ENCODE measurements at regions not wholly inside any gene's neighbourhood (a gene's known extent, or its start where the extent isn't known, plus 50 kb on each side); places are given as distances from the start of the nearest gene placed in this dataset.
"Not testable (repeated sequence)": the region's sequence is repeated elsewhere in the genome, so short reads cannot be mapped to it uniquely, and the experiment has no call there.

DNA sequence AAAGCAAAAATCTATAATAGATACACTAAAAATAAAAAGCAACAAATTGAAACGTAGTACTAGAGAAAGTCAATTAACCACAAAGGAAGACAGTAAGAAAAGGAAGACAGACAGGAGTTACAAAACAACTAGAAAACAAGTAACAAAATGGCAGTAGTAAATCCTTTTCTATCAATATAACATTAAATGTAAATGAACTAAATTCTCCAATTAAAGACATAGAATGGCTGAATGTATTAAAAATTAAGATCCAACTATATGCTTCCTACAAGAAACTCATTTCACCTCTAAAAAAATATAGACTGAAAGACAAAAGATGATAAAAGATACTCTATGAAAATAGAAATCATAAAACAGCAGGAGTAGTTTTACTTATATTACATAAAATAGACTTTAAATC is 79.1 kb downstream of the CTH start:
- DNase-seq (ENCODE audit: low spot score), result no peak

DNA sequence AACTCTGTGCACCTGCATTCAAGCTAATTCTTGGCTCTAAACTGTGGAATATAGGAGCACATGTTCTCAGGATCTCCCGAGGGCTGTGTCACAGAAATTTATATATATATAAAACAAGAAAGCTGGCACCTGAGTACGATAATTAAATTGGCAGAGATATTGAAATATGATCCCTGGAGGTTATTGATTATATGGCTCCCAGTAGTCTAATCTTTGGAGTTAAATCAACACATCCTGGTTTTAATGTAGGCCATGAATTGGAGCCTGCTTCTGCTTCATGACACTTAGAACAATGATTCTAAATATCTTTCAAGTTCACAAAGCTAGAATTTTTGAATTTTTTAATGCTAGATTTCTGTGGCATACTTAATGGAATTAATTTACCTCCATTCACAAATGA is 84.3 kb downstream of the CTH start:
- no peak for DNase-seq (ENCODE audit: low spot score)

DNA sequence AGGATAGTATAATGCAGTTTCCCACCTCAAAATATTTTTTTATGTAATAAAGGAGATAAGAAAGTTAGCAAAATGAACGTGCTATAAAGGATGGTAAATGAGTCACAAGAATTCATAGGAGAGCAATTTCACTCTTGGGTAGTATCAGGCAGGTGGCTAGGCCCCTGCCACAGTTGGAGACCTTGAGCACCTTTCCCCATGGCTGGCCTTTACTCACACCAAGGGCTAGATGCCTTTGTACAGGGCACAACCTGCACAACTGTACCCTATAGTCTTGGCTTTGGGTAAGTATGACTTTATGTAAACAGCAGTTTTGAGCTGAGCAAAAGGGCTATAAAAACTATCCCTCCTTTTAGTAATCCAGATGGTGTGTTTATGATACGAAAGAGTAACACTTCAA is 85.1 kb downstream of the CTH start:
- no peak for DNase-seq (ENCODE audit: low spot score)

DNA sequence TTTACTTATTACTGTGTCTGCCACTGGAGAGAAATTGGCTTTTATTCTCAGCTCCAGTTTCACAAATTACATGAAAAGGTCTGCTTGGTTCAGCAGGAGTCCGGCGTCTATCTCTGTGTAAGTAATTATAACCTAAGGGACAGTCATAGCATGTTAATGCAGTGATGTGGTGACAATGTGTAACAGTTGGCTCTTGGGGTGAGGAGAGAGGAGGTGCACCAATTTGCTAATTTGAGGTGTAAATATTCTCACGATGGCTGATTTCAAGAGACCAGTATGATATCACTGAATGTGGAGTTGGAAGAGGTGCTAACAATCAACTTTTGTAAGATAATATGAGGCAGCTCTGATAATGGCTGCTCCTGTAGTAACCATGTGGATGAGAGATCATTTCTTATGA is 86.1 kb downstream of the CTH start:
- DNase-seq (ENCODE audit: low spot score), result no peak

DNA sequence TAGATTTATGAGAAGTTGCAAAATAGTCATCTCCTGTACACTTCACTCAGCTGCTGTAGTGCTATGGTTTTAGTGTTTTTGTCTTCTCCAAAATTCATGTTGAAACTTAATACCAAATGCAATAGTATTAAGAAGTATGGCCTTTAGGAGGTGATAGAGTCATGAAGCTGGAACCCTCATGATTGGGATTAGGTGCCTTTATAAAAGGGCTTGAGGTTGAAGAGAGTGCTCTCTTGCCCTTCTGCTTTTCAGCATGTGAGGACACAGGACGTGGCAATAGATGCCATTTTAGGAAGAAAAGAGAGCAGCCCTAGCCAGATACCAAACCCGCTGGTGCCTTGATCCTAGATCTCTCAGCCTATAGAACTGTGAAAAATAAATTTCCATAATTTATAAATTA is 87.6 kb downstream of the CTH start:
- no peak for DNase-seq (ENCODE audit: low spot score)

DNA sequence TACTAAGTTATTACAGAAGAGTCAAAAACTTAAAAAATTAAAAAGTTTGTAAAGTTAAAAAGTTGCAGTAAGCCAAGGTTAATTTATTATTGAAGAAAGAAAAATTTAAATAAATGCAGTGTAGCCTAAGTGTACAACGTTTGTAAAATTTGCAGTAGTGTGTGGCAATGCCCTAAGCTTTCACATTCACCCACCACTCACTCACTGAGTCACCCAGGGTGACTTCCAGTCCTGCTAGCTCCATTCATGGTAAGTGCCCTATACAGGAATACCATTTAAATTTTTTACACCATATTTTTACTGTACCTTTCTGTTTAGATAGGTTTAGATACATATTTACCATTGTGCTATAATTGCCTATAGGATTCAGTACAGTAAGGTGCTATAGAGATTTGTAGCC is 88.6 kb downstream of the CTH start:
- no peak for DNase-seq (ENCODE audit: low spot score)

DNA sequence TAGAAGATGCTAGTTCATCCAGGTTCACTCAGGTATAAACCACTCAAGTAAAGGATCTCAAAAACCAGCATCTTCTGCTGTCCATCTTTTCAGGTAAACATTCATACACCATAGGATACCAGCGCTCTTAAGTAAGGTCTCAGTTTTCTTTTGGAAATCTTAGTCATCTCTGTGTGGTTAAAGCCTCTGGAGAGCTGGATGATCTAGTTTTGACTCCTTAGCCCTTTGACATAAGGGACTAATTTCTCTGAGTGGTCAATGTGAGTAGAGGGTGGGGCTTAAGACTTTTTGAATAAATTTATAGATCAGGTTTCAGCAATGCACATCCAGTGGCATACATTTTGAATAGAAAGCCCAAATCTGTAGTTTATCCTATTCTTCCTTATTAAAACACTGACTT is 92.3 kb downstream of the CTH start:
- DNase-seq (ENCODE audit: low spot score), result no peak

DNA sequence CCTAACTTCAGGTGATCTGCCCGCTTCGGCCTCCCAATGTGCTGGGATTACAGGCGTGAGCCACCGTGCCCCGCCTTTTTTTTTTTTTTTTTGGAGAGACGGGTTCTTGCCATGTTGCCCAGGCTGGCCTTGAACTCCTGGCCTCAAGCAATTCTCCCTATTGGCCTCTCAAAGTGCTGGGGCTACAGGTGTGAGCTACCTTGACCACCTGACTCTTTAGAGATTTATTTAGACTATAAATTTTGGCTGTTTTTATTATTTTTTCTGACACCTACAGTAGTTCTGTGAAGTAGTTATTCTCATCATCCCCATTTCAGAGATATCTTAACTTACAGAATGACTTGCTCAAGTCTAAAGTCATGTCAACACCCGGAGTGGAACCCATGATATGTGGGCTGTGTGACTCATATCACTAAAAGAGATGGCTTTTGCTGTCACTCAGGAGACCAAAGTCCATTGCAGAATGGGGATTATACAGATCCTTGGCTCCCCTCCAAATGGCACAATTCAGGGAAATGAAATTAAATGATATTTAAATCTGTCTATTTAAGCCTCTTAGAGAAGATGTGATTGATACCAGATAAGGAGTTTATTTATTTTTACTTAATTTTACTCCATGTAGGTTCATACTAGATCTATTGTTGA is 93.2 kb downstream of the CTH start:
- peak; percentile 38 for DNase-seq (ENCODE audit: low spot score)

DNA sequence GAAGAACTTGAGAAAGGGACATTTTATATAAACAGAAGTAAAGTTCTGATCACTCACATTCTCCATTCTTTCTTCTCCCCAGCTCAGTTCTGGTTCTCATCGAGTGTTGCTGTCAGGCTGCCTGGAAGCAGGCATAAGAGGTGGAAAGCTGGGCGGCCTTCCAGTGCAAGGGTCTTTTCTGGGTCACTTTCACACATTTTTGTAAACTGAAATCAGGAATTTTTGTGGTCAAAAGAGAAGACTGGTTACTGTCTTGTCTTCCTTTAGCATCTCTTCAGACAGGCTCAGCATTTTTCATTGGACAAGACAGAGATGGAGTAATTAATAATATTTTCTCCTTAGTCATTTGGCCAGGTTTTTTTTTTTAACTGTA is 93.7 kb downstream of the CTH start:
- peak; percentile 33 for DNase-seq (ENCODE audit: low spot score)

DNA sequence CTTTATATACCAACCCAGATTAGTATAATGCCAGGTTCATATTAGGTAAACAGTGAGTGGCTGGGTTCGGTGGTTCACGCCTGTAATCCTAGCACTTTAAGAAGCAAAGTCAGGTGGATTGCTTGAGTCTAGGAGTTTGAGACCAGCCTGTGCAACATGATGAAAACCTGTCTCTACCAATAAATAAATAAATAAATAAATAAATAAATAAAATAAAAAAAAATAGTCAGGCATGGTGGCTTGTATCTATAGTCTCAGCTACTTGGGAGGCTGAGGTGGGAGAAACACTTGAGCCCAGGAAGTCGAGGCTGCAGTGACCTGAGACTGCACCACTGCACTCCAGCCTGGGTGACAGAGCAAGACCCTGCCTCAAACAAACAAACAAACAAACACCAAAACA is 96.9 kb downstream of the CTH start:
- DNase-seq (ENCODE audit: low spot score), result not testable (repeated sequence)

DNA sequence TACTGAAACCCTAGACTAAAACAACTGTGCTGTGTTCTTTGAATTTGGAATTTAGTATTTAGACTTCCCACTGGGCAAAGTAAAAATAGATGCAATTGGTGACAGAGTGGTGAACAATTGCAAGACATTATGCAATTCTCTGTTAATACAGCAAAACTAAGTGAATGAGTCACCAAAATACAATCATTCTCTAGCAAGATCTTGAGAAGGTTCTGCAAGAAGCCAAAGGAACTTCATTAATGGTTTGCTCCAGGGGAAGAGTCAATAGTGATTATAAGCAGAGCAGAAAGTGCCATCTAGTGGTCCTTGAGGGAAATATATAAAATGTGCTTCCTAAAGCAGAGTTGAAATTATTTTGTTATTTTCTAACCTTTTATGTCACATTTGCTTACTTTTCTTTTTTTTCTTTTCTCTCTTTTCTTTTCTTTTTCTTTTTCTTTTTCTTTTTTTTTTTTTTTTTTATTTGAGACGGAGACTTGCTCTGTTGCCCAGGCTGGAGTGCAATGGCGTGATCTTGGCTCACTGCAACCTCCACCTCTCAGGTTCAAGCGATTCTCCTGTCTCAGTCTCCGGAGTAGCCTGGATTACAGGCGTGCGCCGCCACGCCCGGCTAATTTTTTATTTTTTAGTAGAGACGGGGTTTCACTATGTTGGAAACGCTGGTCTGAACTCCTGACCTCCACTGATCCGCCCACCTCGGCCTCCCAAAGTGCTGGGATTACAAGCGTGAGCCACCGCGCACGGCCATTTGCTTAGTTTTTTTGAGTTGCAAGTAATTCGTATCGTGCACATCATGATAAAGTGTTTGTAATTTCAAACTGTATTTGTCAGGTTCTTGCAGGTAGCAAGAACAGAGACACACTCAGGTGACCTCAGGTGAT is 99.2 kb downstream of the CTH start:
- peak; percentile 89 for DNase-seq (ENCODE audit: low spot score)

DNA sequence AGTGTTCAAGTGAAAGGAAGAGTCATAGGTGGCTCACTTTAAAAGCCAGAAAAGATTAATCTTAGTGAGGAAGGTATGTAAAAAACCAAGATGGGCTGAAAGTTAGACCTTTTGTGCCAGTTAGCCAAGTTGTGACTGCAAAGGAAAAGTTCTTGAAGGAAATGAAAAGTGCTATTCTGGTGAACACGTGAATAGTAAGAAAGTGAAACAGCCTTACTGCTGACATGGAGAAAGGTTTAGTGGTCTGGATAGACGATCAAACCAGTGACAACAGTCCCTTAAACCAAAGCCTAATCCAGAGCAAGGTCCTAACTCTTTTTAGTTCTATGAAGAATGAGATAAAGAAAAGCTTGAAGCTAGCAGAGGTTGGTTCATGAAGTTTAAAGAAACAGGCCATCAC is 106.4 kb downstream of the CTH start:
- DNase-seq (ENCODE audit: low spot score), result no peak

DNA sequence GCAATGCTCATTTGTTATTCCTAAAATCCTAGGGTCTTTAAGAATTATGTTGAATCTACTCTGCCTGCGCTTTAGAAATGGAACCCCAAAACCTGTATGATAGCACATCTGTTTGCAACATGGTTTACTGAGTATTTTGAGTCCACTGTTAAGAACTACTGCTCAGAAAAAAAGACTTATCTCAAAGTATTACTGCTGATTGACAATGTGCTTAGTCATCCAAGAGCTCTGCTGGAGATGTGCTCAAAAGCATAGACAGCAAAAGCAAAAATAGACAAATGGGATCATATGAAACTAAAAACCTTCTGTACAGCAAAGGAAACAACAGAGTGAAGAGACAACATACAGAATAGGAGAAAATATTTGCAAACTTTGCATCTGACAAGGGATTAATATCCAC is 107.0 kb downstream of the CTH start:
- no peak for DNase-seq (ENCODE audit: low spot score)

DNA sequence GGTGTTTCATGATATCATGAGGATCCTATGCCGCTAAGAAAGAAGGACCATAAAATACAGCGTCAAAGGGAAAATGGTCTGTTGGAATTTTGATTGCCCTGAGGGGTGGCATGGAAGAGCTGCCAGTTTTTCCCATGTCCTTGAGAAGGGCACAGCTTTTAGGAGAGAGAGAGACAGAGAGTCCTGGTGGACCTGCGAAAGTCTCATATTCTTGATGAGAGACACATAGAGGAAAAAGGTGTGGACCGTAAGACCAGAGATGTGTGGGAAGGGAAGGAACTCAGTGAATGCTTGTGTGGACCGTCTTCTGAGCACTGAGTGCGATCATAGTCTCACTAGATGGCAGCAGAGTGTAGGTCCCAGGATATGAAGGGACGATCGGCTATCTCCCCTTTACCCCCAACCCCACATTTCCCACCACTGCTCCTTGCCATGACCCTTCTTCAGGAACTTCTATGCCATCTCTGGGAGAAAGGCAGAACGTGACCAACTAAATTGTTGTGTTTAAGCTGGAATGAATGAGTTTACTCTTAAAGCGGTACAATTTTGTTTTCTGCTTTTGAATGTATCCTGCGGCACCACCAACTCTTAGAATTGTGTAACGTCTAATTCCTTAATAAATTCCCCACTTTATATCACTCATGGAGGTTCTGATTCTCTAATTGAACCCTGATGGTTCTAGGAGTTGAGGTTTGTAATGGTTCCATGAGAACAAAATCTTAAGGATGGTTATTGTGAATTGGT is 117.7 kb downstream of the CTH start:
- peak; percentile 37 for DNase-seq (ENCODE audit: low spot score)

DNA sequence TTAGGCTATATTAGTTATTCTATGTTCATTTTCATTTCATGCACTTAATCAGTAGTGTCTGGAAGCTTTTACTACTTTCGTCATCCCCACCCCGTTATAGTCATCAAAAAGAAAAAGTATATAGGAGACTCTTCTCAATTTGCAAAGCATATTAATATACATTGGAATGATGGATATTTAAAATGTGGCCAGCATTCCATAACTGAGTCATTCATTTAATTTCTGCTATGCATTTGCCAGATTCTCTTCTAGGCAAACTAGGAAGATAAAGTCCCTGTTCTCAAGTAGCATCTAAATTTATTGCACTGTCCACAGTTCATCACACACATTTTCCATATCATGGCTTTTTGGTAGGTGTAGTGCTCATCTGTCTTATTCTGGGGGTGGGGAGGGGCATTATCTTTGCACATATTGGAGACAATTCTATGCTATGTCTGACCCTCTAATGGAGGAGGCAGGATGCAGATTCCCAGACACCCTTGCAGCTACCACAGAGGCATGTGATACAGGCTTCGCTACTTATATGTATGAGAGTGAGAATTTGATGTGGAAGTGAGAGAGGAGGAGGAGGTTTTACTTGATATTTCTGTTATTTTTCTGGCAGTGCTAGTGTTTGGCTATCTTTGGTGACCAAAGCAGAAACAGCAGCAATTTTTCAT is 125.8 kb downstream of the CTH start:
- DNase-seq (ENCODE audit: low spot score), result no peak

DNA sequence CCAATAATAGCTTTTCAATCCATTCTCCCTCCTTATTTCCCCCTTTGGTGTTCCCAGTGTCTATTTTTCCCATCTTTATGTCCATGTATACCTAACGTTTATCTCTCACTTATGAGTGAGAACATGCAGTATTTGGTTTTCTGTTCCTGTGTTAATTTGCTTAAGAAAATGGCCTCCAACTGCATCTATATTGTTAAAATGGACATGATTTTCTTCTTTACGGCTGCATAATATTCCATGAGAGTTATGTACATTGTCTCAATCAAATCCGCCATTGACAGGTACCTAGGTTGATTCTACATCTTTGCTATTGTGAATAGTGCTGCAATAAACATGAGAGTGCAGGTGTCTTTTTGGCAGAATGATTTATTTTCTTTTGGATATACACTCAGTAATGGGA is 126.7 kb downstream of the CTH start:
- no peak for DNase-seq (ENCODE audit: low spot score)

DNA sequence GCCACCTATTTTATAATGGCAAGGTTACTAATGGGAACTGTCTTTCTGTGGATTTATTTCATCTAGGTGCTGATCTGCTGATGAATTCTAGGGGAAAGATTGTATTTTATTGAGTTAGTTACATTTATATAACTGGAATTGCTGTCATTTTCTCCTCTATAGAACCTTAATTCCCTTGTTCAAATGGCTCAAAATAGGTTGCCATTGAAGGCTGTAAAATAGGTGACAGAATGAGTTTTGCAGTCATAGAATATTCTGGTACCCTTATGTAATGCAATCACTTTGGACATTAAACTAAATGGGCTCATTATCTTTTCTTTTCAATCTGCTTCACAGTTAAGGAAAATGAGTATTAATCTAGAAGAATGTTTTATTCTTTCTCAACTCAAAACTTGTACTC is 131.0 kb downstream of the CTH start:
- no peak for DNase-seq (ENCODE audit: low spot score)

DNA sequence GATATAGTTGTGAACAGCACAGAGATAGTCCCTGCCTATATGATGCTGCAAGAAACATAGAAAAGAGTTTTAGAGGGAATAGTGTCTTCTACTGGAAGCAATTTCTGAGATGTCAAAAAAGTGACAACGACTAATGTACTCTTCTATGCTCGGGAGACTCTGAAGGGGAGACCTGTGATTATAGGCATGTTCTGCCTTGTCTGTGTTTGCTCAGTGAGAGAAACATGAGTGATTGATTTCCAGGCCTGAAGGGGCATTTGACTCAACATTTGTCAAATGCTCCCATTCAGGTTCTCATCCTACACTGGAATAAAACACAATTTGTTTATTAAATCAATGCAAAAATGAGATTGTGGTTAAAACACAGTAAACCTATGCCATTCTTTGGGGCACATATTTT is 131.8 kb downstream of the CTH start:
- DNase-seq (ENCODE audit: low spot score), result no peak

DNA sequence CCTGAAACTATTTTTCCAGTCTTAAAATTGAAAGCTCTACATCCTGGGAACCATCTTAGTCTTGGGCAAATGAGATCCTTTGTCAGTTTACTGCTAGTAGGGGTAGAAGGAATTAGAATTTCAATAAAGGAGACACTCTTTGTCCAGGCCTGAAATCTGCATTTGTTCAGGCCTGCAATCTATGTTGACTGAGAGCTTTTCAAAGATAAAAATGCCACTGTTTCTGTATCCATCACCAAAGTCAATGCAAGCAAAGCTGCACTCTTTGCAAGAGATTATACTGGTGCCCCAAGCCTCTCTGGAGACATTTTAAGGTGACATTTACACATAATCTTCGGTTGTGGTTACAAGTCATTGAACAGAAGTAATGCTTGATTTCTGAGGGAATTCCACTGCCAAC is 135.7 kb downstream of the CTH start:
- no peak for DNase-seq (ENCODE audit: low spot score)

DNA sequence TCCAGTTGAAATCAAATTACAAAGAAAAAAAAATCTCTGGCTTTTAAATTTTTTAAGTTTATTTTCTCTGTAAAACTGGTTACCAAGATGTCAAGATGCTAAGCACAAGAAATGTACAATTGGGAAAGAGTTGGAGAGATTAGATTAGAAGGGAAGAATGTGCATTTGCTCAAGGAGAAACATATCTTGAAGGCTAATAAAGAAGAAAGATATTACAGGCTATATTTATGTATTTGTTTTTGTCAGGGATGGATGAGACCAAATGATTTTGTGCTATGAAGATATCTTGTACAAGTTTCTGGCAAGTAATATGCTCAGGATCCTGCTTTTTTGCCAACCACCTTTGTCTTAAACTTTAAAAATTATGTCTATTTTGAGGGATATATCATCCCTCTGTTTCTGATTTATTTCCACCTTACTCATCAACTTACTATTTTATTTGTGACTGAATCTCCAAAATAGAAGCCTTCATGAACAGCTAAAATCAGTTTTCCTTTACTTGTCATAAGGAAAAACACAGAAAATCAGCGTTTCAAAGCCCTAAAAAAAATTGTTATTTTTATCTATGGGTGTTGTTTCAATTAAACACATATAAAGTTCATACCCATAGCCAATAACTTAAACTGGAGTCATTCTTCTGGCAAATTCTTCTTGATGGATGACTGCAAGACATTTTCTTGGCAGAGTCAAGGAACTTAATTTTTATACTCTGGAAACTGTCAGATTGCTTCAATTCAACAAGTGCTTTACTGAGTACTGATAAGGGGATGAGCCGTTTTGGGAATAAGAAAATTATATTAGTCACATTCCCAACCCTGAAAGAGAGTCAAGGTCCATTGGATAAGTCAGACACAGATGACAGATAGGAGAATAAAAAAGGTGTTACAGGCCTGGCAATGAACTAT is 141.8 kb downstream of the CTH start:
- no peak for DNase-seq (ENCODE audit: low spot score)

DNA sequence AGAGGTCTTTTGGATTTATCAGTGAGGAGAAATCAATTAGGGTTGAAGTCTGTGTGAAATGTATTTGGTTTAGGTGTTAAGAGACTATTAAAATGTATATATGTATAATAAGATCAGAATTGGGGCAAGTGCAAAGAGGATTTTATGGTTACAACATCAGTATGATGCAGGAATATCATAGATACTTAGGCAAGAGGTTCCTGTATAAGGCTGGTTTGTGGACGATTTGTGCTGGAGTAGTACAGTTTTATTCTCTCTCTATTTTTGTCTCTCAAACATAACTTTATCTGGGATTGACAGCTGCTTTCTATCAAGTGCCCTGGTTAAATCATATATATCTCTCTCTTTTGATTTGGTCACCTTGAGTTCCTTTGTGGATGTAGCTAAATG is 142.5 kb downstream of the CTH start:
- no peak for DNase-seq (ENCODE audit: low spot score)

DNA sequence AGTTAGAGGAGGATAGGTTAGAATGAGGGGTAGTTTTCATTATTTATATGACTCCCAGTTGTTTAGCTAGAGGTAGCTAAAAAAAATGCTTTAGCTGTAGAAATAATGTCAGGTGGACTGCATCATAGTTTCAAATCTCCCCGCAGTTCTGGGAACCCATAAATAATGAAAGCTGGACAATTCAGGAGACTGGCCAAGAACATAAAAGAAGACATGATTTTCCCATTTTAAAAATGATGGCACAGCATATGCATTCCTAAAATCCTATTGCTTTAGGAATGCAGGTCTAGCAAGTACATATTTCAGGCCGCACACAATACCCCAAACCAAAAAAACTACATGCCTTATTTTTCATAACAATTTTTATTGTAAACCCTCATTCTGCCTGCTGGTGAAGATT is 143.3 kb downstream of the CTH start:
- DNase-seq (ENCODE audit: low spot score), result no peak
